DMS114 treated with DMSO at 0.1 percent for 48 hours (cell line): ENCODE measurements at regions not wholly inside any gene's neighbourhood (a gene's known extent, or its start where the extent isn't known, plus 50 kb on each side); places are given as distances from the start of the nearest gene placed in this dataset.
"Not testable (repeated sequence)": the region's sequence is repeated elsewhere in the genome, so short reads cannot be mapped to it uniquely, and the experiment has no call there.

ENCODE experiments used
- DNase-seq: peaks from one replicate; lab custom pipeline; 2025; ENCODE audit not compliant: unreplicated experiment; lab: John Stamatoyannopoulos, UW

- no peak for DNase-seq
Measured at GRCh38 chr9:38195737-38196161, 126.7 kb upstream of the SHB start.

GRCh38 chr9:38194870-38195269 is 125.8 kb upstream of the SHB start:
- DNase-seq = no peak

- DNase-seq = no peak
Measured at GRCh38 chr9:38192731-38193265, 123.8 kb upstream of the SHB start.

GRCh38 chr9:38186404-38187115 is 117.5 kb upstream of the SHB start:
- no peak for DNase-seq

- DNase-seq = no peak
Measured at GRCh38 chr9:38185647-38186403, 116.8 kb upstream of the SHB start.

- no peak for DNase-seq
Measured at GRCh38 chr9:38183994-38184568, 115.1 kb upstream of the SHB start.

GRCh38 chr9:38182321-38182720 is 113.3 kb upstream of the SHB start:
- no peak for DNase-seq

- DNase-seq = no peak
Measured at GRCh38 chr9:38181866-38182265, 112.8 kb upstream of the SHB start.

GRCh38 chr9:38181232-38181631 is 112.2 kb upstream of the SHB start:
- no peak for DNase-seq

- DNase-seq = no peak
Measured at GRCh38 chr9:38180656-38181055, 111.6 kb upstream of the SHB start.

- DNase-seq = no peak
Measured at GRCh38 chr9:38179965-38180364, 110.9 kb upstream of the SHB start.

- no peak for DNase-seq
Measured at GRCh38 chr9:38178237-38178636, 109.2 kb upstream of the SHB start.

GRCh38 chr9:38177680-38178079 is 108.7 kb upstream of the SHB start:
- no peak for DNase-seq

- DNase-seq = no peak
Measured at GRCh38 chr9:38176251-38176650, 107.2 kb upstream of the SHB start.

- no peak for DNase-seq
Measured at GRCh38 chr9:38175423-38175822, 106.4 kb upstream of the SHB start.

GRCh38 chr9:38172586-38172985 is 103.6 kb upstream of the SHB start:
- DNase-seq = no peak

- DNase-seq = no peak
Measured at GRCh38 chr9:38171926-38172325, 102.9 kb upstream of the SHB start.

GRCh38 chr9:38171538-38171884 is 102.5 kb upstream of the SHB start:
- DNase-seq = no peak

- not testable (repeated sequence) for DNase-seq
Measured at GRCh38 chr9:38170763-38171537, 101.9 kb upstream of the SHB start.

GRCh38 chr9:38170155-38170554 is 101.1 kb upstream of the SHB start:
- not testable (repeated sequence) for DNase-seq

- DNase-seq = no peak
Measured at GRCh38 chr9:38166501-38166900, 97.5 kb upstream of the SHB start.
